HG02623 (cell line): ENCODE measurements at regions not wholly inside any gene's neighbourhood (a gene's known extent, or its start where the extent isn't known, plus 50 kb on each side); places are given as distances from the start of the nearest gene placed in this dataset.
"Not testable (repeated sequence)": the region's sequence is repeated elsewhere in the genome, so short reads cannot be mapped to it uniquely, and the experiment has no call there.

Experiments used
- ATAC-seq: cut with Tn5 transposase; IDR thresholded peaks from one replicate; pipeline ENCODE4 v1.9.1; 2021; ENCODE audit warnings: moderate library complexity; ENCODE audit not compliant: unreplicated experiment

DNA sequence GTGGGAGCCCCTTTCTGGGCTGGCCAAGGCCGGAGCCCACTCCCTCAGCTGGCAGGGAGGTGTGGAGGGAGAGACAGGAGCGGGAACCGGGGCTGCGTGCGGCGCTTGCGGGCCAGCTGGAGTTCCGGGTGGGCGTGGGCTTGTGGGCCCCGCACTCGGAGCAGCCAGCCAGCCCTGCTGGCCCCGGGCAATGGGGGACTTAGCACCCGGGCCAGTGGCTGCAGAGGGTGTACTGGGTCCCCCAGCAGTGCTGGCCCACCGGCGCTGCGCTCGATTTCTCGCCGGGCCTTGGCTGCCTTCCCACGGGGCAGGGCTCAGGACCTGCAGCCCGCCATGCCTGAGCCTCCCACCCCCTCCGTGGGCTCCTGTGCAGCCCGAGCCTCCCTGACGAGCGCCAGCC is 1082.5 kb downstream of the PCDH17 start:
- not testable (repeated sequence) for ATAC-seq

DNA sequence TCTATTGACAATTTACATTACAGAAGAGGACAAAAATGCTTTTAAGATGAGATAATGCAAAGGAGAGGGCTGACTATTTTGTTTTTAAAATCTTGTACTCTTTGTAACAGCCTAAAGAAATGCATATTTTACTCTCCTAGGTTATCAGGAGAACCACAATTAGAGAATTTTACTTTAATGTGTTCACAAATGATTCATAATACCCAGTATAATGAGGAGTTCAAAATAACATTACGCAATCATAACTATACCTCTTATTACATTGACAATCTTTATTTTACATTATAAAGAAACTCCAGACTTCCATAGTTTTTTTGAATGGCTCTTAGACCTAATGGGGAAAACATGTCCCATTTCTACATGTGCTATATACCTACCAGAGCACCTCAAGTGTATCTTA is 1089.7 kb downstream of the PCDH17 start:
- ATAC-seq: no peak

- ATAC-seq: no peak
Observed at GRCh38 chr13:58728126-58728525, 1096.6 kb downstream of the PCDH17 start.

DNA sequence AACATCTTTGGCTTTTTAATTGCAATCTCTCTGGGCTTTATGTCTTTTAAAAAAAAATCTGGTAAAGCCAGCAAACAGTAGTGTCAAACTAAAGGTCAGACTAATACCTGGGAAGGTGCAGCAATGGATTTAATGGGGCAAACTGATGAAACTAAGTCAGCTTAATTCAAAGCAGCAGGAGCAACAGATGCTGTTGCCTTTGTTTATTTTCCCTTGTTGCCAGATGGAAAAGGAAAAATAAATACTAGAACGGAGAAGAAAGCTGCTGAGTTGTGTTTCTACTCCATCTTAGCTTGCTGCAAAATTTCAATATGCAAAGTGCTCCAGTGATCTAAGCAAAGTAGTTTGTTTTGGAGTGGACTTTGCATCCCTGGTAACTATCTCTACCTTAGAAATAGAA is 1097.8 kb downstream of the PCDH17 start:
- ATAC-seq: no peak

DNA sequence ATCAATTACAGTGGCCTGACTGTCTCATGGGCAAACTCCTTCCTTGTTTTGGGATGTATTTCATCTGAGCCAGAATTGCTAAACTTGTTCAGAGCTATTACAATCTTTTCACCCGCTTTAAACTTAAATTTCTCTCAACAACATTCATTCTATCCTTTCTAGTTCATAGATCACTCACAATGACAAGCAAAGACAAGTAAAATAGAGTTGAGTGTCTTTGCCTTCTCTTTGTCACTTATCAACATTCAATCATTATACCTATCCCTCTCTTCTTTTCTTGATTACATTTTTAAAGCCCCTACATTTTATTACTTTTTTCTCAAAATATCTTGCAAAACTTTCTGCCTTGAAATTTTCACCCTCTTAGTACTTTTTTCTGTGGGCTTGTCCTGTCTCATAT is 1113.1 kb downstream of the PCDH17 start:
- ATAC-seq: no peak

DNA sequence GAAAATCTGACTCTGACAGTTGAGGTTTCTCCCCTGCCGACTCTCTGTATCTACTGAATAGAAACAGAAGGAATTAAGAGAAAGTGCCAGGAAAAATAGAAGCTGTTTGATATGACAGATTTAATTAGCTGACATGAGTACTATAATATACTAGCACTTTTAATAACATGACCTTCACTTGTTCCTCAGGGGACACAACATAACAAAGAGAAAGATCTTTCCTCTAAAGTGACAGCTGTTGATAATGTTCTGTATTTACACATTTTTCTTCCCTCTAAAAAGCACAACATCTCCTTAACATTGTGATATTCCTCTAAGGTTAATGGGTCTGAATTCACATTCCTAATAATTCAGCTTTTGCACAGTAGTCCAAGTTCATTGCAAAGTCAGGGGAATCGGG is 1136.0 kb downstream of the PCDH17 start:
- ATAC-seq: no peak

GRCh38 chr13:58773280-58773859 is 1141.8 kb downstream of the PCDH17 start:
- ATAC-seq: no peak

DNA sequence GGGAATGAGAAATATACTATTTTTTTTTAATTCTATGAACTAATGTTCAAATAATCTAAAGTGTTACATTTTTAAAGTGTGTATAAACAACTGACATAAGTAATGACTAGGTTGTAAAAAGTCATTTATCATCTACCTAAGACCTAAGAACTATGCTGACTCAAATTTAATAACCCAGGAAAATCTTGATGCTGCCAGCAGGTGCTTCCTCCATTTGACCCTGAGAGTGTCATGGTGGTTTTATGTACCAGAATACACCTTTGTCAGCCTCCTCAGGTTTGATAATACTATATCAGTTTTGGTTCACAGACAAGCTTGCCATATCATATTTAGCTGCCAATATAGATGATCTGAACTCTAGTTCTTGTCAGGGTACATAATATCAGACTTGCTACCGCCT is 1151.2 kb downstream of the PCDH17 start:
- ATAC-seq: no peak

DNA sequence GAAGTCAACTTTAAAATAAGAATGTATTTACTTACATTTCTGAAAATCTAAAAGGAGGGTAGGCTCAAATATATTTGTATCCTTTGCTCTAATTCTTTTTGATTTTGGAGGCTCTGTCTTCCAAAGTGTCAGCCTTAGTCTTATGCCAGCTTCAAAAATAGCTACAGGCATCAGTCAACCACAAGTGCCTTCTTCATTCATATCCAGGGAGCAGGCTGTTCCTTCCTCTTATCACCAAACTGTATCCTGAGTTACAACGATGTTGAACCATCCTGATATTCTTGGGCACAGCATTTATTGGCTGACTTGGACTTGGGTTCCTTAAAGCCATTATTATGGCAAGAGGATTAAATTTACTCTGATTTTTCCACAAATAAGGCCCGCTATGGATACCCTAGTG is 1161.3 kb downstream of the PCDH17 start:
- ATAC-seq: no peak

GRCh38 chr13:58795715-58796114 is 1164.2 kb downstream of the PCDH17 start:
- ATAC-seq: no peak

GRCh38 chr13:58804832-58805231 is 1173.3 kb downstream of the PCDH17 start:
- no peak for ATAC-seq

- no peak for ATAC-seq
Observed at GRCh38 chr13:58806401-58806800, 1174.9 kb downstream of the PCDH17 start.

DNA sequence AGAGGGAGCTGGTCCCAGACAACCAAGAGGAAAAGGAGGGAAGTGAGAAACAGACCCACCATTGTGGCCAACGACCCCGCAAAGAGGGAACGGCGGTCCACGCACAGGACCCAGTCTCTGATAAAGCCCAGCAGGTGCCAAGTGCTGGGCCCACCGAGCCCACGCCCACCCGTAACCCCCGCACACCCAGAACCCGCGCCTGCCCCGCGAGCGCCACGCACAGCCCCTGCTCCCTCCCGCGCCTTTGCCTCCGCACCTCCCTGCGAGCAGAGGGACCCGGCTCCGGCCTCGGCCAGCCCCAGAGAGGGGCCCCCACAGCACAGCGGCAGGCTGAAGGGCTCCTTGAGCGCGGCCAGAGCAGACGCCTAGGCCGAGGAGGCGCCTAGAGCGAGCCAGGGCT is 1192.2 kb downstream of the PCDH17 start:
- no peak for ATAC-seq

DNA sequence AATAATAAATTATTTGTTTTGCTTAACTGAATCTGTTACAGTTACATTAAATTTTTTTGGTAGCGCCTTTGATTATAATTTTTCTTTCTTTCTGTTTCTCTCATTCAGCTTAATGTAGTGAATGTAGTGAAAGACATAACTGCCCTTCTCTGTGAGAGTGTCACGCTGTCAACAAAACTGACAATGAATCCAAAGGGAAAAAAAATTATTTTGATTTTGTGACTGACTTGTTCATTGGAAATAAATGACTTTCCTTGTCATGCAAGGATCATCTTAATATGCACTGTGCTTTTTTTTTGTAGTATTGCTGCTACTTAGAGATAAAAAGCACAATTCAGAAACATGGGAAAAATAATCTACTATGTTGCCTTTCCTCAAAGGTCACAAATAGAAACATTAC is 1196.4 kb downstream of the PCDH17 start:
- ATAC-seq: no peak

- no peak for ATAC-seq
Observed at GRCh38 chr13:58830841-58831240, 1199.3 kb downstream of the PCDH17 start.

DNA sequence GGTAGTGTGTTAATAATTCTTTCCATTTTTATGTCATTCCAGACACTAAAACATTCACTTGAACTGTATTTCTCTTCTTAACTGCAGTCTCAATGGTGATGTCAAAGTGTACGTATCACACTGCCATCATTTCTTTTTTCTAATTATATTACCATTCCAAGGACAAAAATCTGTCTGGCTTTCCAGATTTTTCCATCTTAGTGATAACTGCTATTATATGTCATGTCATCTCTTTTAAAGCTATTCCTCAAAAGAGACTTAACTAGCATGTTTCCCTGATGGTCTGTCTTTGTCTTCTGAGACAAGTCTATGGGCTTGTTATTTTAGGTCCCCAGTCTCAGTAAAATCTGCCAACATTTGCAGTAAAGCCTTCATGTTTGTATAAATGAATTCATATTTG is 1207.1 kb downstream of the PCDH17 start:
- ATAC-seq: no peak

DNA sequence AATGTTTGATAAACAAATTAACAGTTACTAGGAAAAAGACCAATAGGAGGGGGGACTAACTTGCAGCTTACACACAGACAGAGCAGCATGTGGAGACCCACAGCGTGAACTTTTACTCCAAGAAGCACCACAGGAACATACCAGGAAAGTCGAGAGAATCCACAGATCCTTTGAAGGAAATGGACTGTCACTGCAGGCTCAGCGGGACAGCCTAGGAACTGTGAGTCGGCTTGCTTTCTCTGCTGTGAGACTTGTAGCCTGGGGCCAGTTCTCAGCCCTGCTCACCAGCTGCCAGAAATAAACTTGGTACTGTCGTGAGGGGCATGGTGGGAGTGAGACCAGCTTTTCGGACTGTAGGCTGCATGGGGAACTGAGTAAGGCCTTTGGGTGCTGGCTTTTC is 1211.5 kb downstream of the PCDH17 start:
- no peak for ATAC-seq

DNA sequence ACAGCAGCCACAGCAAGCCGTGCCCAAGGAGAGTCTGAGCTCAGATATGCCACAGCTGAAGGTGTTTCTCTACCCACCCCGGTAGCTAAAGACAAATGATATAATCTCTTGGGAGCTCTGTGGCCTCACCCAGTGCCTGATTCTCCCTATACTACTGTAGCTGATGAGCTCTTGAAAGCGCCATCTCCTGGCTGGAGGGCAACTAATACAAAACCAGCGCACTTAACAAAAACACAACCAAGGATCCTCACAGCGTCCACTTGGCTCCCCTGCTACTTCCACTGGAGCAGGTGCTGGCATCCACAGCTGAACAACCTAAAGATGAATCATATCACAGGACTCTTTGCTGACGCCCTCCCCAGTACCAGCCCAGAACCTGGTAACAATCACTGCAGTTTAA is 1212.0 kb downstream of the PCDH17 start:
- ATAC-seq: no peak

DNA sequence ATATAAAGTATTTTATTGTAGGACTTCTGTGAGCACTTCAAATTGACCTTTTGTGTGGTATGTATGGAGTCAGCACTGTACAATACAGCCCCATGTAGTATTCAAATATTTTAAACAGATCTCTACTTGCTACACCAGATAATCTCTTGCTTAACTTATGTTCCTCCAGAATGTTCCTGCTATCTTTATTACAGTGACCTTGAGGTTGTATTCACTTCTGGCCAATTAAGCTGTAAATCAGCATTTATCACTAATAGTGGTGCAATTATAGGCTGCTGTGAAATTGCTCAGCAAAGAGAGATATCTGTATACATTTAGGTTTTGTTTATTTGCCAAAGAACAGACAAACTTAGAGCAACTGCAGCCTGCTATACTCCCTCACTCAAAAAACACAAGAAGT is 1218.6 kb downstream of the PCDH17 start:
- no peak for ATAC-seq

- no peak for ATAC-seq
Observed at GRCh38 chr13:58852076-58852475, 1220.5 kb downstream of the PCDH17 start.

- no peak for ATAC-seq
Observed at GRCh38 chr13:58855283-58855682, 1223.7 kb downstream of the PCDH17 start.

GRCh38 chr13:58858870-58859371 is 1227.4 kb downstream of the PCDH17 start:
- no peak for ATAC-seq

DNA sequence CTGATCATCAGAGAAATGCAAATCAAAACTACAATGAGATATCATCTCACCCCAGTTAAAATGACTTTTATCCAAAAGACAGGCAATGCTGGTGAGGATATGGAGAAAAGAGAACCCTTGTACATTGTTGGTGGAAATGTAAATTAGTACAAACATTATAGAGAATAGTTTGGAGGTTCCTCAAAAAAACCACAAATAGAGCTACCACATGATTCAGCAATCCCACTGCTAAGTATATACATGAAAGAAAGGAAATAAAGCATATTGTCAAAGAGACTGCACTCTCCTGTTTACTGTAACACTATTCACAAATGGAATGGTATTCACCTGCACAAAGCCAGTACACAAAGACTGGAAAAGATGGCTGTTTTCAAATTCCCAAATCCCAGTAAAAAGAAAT is 1233.7 kb downstream of the PCDH17 start:
- ATAC-seq: no peak
